ENCODE measurements at regions not wholly inside any gene's neighbourhood (a gene's known extent, or its start where the extent isn't known, plus 50 kb on each side); places are given as distances from the start of the nearest gene placed in this dataset.

GRCh38 chr2:236979664-236980063 is 106.0 kb upstream of the COPS8 start:
- no peaks in the 10 kb centered on the region for H3K79me2 ChIP-seq (ENCODE audit: control insufficient read depth, insufficient read depth, low read length, unreplicated experiment)
- peaks cover 24% of the 10 kb centered on the region for H3K27me3 ChIP-seq (ENCODE audit: insufficient read depth, low read length)
- no peaks in the 10 kb centered on the region for H3K4me1 ChIP-seq (ENCODE audit: control insufficient read depth, insufficient read depth, low read length, unreplicated experiment)
- H3K36me3 ChIP-seq (ENCODE audit: insufficient read depth, low read length), result no peaks in the 10 kb centered on the region
- no peak overlapping the region for H3K27ac ChIP-seq (ENCODE audit: low read depth, low read length)
- H3K4me3 ChIP-seq (ENCODE audit: low read depth, low read length), result no peak overlapping the region
- H2AFZ ChIP-seq (ENCODE audit: low read length, unreplicated experiment), result no peak overlapping the region

- H2AFZ ChIP-seq (ENCODE audit: low read length, unreplicated experiment), result no peak overlapping the region
- H3K79me2 ChIP-seq (ENCODE audit: control insufficient read depth, insufficient read depth, low read length, unreplicated experiment), result no peaks in the 10 kb centered on the region
- no peak overlapping the region for H3K4me3 ChIP-seq (ENCODE audit: low read depth, low read length)
- H3K27ac ChIP-seq (ENCODE audit: low read depth, low read length), result no peak overlapping the region
- peaks cover 37% of the 10 kb centered on the region for H3K27me3 ChIP-seq (ENCODE audit: insufficient read depth, low read length)
- no peaks in the 10 kb centered on the region for H3K4me1 ChIP-seq (ENCODE audit: control insufficient read depth, insufficient read depth, low read length, unreplicated experiment)
- no peaks in the 10 kb centered on the region for H3K36me3 ChIP-seq (ENCODE audit: insufficient read depth, low read length)
These were observed 104.7 kb upstream of the COPS8 start for GRCh38 chr2:236980961-236981360.

GRCh38 chr2:236981701-236982485 is 103.8 kb upstream of the COPS8 start:
- Histone ChIP-seq H3K27me3 (ENCODE audit: insufficient read depth, low read length) (peaks cover 39% of the 10 kb centered on the region), H3K27ac (ENCODE audit: low read depth, low read length) (no peak overlapping the region), H3K36me3 (ENCODE audit: insufficient read depth, low read length) (no peaks in the 10 kb centered on the region), H3K4me1 (ENCODE audit: control insufficient read depth, insufficient read depth, low read length, unreplicated experiment) (no peaks in the 10 kb centered on the region), H3K4me3 (ENCODE audit: low read depth, low read length) (no peak overlapping the region), H2AFZ (ENCODE audit: low read length, unreplicated experiment) (no peak overlapping the region), H3K79me2 (ENCODE audit: control insufficient read depth, insufficient read depth, low read length, unreplicated experiment) (no peaks in the 10 kb centered on the region)

GRCh38 chr2:236982693-236983455 is 102.8 kb upstream of the COPS8 start:
- Histone ChIP-seq H3K79me2 (ENCODE audit: control insufficient read depth, insufficient read depth, low read length, unreplicated experiment) (no peaks in the 10 kb centered on the region), H3K27me3 (ENCODE audit: insufficient read depth, low read length) (peaks cover 46% of the 10 kb centered on the region), H2AFZ (ENCODE audit: low read length, unreplicated experiment) (no peak overlapping the region), H3K4me3 (ENCODE audit: low read depth, low read length) (no peak overlapping the region), H3K27ac (ENCODE audit: low read depth, low read length) (no peak overlapping the region), H3K36me3 (ENCODE audit: insufficient read depth, low read length) (no peaks in the 10 kb centered on the region), H3K4me1 (ENCODE audit: control insufficient read depth, insufficient read depth, low read length, unreplicated experiment) (no peaks in the 10 kb centered on the region)

GRCh38 chr2:236984046-236984445 is 101.6 kb upstream of the COPS8 start:
- Histone ChIP-seq H3K4me1 (ENCODE audit: control insufficient read depth, insufficient read depth, low read length, unreplicated experiment) (no peaks in the 10 kb centered on the region), H3K4me3 (ENCODE audit: low read depth, low read length) (no peak overlapping the region), H3K79me2 (ENCODE audit: control insufficient read depth, insufficient read depth, low read length, unreplicated experiment) (no peaks in the 10 kb centered on the region), H3K27ac (ENCODE audit: low read depth, low read length) (no peak overlapping the region), H2AFZ (ENCODE audit: low read length, unreplicated experiment) (no peak overlapping the region), H3K27me3 (ENCODE audit: insufficient read depth, low read length) (peaks cover 54% of the 10 kb centered on the region), H3K36me3 (ENCODE audit: insufficient read depth, low read length) (no peaks in the 10 kb centered on the region)

GRCh38 chr2:236985761-236986339 is 99.8 kb upstream of the COPS8 start:
- no peak overlapping the region for H2AFZ ChIP-seq (ENCODE audit: low read length, unreplicated experiment)
- H3K4me1 ChIP-seq (ENCODE audit: control insufficient read depth, insufficient read depth, low read length, unreplicated experiment), result no peaks in the 10 kb centered on the region
- H3K27me3 ChIP-seq (ENCODE audit: insufficient read depth, low read length), result peaks cover 68% of the 10 kb centered on the region
- H3K4me3 ChIP-seq (ENCODE audit: low read depth, low read length), result no peak overlapping the region
- H3K36me3 ChIP-seq (ENCODE audit: insufficient read depth, low read length), result no peaks in the 10 kb centered on the region
- no peak overlapping the region for H3K27ac ChIP-seq (ENCODE audit: low read depth, low read length)
- H3K79me2 ChIP-seq (ENCODE audit: control insufficient read depth, insufficient read depth, low read length, unreplicated experiment), result no peaks in the 10 kb centered on the region

- H3K27me3 ChIP-seq (ENCODE audit: insufficient read depth, low read length), result peaks cover 67% of the 10 kb centered on the region
- H3K4me1 ChIP-seq (ENCODE audit: control insufficient read depth, insufficient read depth, low read length, unreplicated experiment), result no peaks in the 10 kb centered on the region
- no peak overlapping the region for H3K27ac ChIP-seq (ENCODE audit: low read depth, low read length)
- no peaks in the 10 kb centered on the region for H3K36me3 ChIP-seq (ENCODE audit: insufficient read depth, low read length)
- no peak overlapping the region for H2AFZ ChIP-seq (ENCODE audit: low read length, unreplicated experiment)
- H3K4me3 ChIP-seq (ENCODE audit: low read depth, low read length), result no peak overlapping the region
- no peaks in the 10 kb centered on the region for H3K79me2 ChIP-seq (ENCODE audit: control insufficient read depth, insufficient read depth, low read length, unreplicated experiment)
These were observed 99.0 kb upstream of the COPS8 start for GRCh38 chr2:236986524-236987330.

GRCh38 chr2:236988216-236988615 is 97.5 kb upstream of the COPS8 start:
- H3K36me3 ChIP-seq (ENCODE audit: insufficient read depth, low read length), result no peaks in the 10 kb centered on the region
- no peak overlapping the region for H2AFZ ChIP-seq (ENCODE audit: low read length, unreplicated experiment)
- no peak overlapping the region for H3K27ac ChIP-seq (ENCODE audit: low read depth, low read length)

GRCh38 chr2:236988690-236989624 is 96.7 kb upstream of the COPS8 start:
- no peaks in the 10 kb centered on the region for H3K36me3 ChIP-seq (ENCODE audit: insufficient read depth, low read length)
- H3K4me3 ChIP-seq (ENCODE audit: low read depth, low read length), result no peak overlapping the region
- no peaks in the 10 kb centered on the region for H3K4me1 ChIP-seq (ENCODE audit: control insufficient read depth, insufficient read depth, low read length, unreplicated experiment)
- H3K79me2 ChIP-seq (ENCODE audit: control insufficient read depth, insufficient read depth, low read length, unreplicated experiment), result no peaks in the 10 kb centered on the region
- no peak overlapping the region for H3K27ac ChIP-seq (ENCODE audit: low read depth, low read length)
- no peak overlapping the region for H2AFZ ChIP-seq (ENCODE audit: low read length, unreplicated experiment)
- peaks cover 82% of the 10 kb centered on the region for H3K27me3 ChIP-seq (ENCODE audit: insufficient read depth, low read length)

More at GRCh38 chr2:236988216-236988615, 97.5 kb upstream of the COPS8 start:
- H3K4me1 ChIP-seq (ENCODE audit: control insufficient read depth, insufficient read depth, low read length, unreplicated experiment), result no peaks in the 10 kb centered on the region
- H3K79me2 ChIP-seq (ENCODE audit: control insufficient read depth, insufficient read depth, low read length, unreplicated experiment), result no peaks in the 10 kb centered on the region
- peaks cover 82% of the 10 kb centered on the region for H3K27me3 ChIP-seq (ENCODE audit: insufficient read depth, low read length)
- H3K4me3 ChIP-seq (ENCODE audit: low read depth, low read length), result no peak overlapping the region
